ENCODE measurements at regions not wholly inside any gene's neighbourhood (a gene's known extent, or its start where the extent isn't known, plus 50 kb on each side); places are given as distances from the start of the nearest gene placed in this dataset.
"Not testable (repeated sequence)": the region's sequence is repeated elsewhere in the genome, so short reads cannot be mapped to it uniquely, and the experiment has no call there.

GRCh38 chr5:94102849-94103248 is 361.4 kb upstream of the POU5F2 start:
- no peak for DNase-seq

GRCh38 chr5:94097384-94097783 is 356.0 kb upstream of the POU5F2 start:
- DNase-seq = not testable (repeated sequence)

- DNase-seq = no peak
These were observed 353.5 kb upstream of the POU5F2 start for GRCh38 chr5:94094793-94095441.

GRCh38 chr5:94093300-94093699 is 351.9 kb upstream of the POU5F2 start:
- no peak for DNase-seq

GRCh38 chr5:94086635-94087034 is 345.2 kb upstream of the POU5F2 start:
- DNase-seq = not testable (repeated sequence)

GRCh38 chr5:94086194-94086593 is 344.8 kb upstream of the POU5F2 start:
- no peak for DNase-seq

- no peak for DNase-seq
These were observed 341.0 kb upstream of the POU5F2 start for GRCh38 chr5:94082405-94082804.

GRCh38 chr5:94081088-94081487 is 339.7 kb upstream of the POU5F2 start:
- no peak for DNase-seq

- no peak for DNase-seq
These were observed 339.0 kb upstream of the POU5F2 start for GRCh38 chr5:94080390-94080789.

- DNase-seq = no peak
These were observed 330.7 kb upstream of the POU5F2 start for GRCh38 chr5:94072116-94072515.

- no peak for DNase-seq
These were observed 325.2 kb upstream of the POU5F2 start for GRCh38 chr5:94066437-94067207.

- DNase-seq = no peak
These were observed 322.6 kb upstream of the POU5F2 start for GRCh38 chr5:94064025-94064424.

GRCh38 chr5:94057655-94058054 is 316.3 kb upstream of the POU5F2 start:
- no peak for DNase-seq

GRCh38 chr5:94057217-94057616 is 315.8 kb upstream of the POU5F2 start:
- DNase-seq = no peak

GRCh38 chr5:94049307-94049922 is 308.0 kb upstream of the POU5F2 start:
- DNase-seq = not testable (repeated sequence)

GRCh38 chr5:94045839-94046782 is 304.7 kb upstream of the POU5F2 start:
- no peak for DNase-seq

GRCh38 chr5:94043311-94043710 is 301.9 kb upstream of the POU5F2 start:
- DNase-seq = no peak

GRCh38 chr5:94040591-94041148 is 299.3 kb upstream of the POU5F2 start:
- DNase-seq = no peak

- DNase-seq = no peak
These were observed 297.7 kb upstream of the POU5F2 start for GRCh38 chr5:94039101-94039500.

- DNase-seq = no peak
These were observed 290.2 kb upstream of the POU5F2 start for GRCh38 chr5:94031631-94032030.

- no peak for DNase-seq
These were observed 286.6 kb upstream of the POU5F2 start for GRCh38 chr5:94028001-94028400.

- no peak for DNase-seq
These were observed 285.7 kb upstream of the POU5F2 start for GRCh38 chr5:94027145-94027544.
